Body of pancreas (tissue), 4 donors: ENCODE measurements at regions not wholly inside any gene's neighbourhood (a gene's known extent, or its start where the extent isn't known, plus 50 kb on each side); places are given as distances from the start of the nearest gene placed in this dataset.

Source experiments
- CTCF ChIP-seq, 7 experiments: fragments of 450-650 bp in 4 of 7; fragments of 200-600 bp in 3 of 7; sonication (generic) in 3 of 7; IDR thresholded peaks; one replicate each; pipeline ENCODE4 v1.5.1; 2016 to 2019; ENCODE audit warnings: antibody characterized with exemption in 7 of 7
- POLR2A ChIP-seq, 3 donors: fragments of 450-650 bp; IDR thresholded peaks; one replicate each; pipeline ENCODE4 v1.6.1; 2016; ENCODE audit warnings: antibody characterized with exemption in 3 of 3, mild to moderate bottlenecking in 2 of 3

GRCh38 chr5:142206801-142207200 lies 98.2 kb downstream of the NDFIP1 start:
- TF ChIP-seq CTCF (IDR thresholded peaks at IDR 0.05) (no peak), POLR2A (IDR thresholded peaks at IDR 0.05) (no peak)
